Chondrocyte (in vitro differentiated cells): ENCODE measurements at regions not wholly inside any gene's neighbourhood (a gene's known extent, or its start where the extent isn't known, plus 50 kb on each side); places are given as distances from the start of the nearest gene placed in this dataset.
A peak's percentile ranks its signal among the peaks of the same experiment; 100 is the strongest.

ENCODE experiments used
- DNase-seq: peaks from one replicate; pipeline ENCODE4 v3.0.0; 2021; ENCODE audit warnings: mixed read lengths, low spot score
- H3K27ac Mint-ChIP-seq: one replicate; pipeline ENCODE4 v1.8.0; 2021; ENCODE audit warnings: mild to moderate bottlenecking, moderate library complexity, mixed read lengths; ENCODE audit not compliant: unreplicated experiment
- H3K27me3 Mint-ChIP-seq: 2 replicates; pipeline ENCODE4 v1.8.0; 2021; ENCODE audit warnings: low read depth, mixed read lengths
- H3K36me3 Mint-ChIP-seq: 2 replicates; pipeline ENCODE4 v1.8.0; 2021; ENCODE audit warnings: low read depth, mixed read lengths
- H3K4me1 Mint-ChIP-seq: 2 replicates; pipeline ENCODE4 v1.8.0; 2021; ENCODE audit warnings: low read depth, mild to moderate bottlenecking, mixed read lengths
- H3K4me3 Mint-ChIP-seq: one replicate; pipeline ENCODE4 v1.8.0; 2021; ENCODE audit warnings: mild to moderate bottlenecking, moderate library complexity, mixed read lengths; ENCODE audit not compliant: unreplicated experiment
- H3K9me3 Mint-ChIP-seq: 2 replicates; pipeline ENCODE4 v1.8.0; 2021; ENCODE audit warnings: low read depth, mixed read lengths
- TF ChIP-seq, protein P1 (sequence below): fragments of 200-600 bp; sonication (generic); IDR thresholded peaks from 2 replicates; pipeline ENCODE4 v1.5.0; 2021; ENCODE audit warnings: antibody characterized with exemption, mild to moderate bottlenecking, moderate library complexity

- Mint-ChIP-seq H3K27me3 (peaks cover 20% of the 10 kb centered on the region), H3K9me3 (no peaks in the 10 kb centered on the region)
These were observed 408.4 kb downstream of the BUD13 start for GRCh38 chr11:116364348-116364747.

GRCh38 chr11:116360221-116360941 lies 412.4 kb downstream of the BUD13 start:
- Mint-ChIP-seq H3K9me3 (no peaks in the 10 kb centered on the region), H3K36me3 (no peaks in the 10 kb centered on the region), H3K4me3 (no peak overlapping the region), H3K4me1 (no peaks in the 10 kb centered on the region), H3K27me3 (peaks cover 26% of the 10 kb centered on the region), H3K27ac (no peak overlapping the region)
- TF ChIP-seq, protein P1, sequence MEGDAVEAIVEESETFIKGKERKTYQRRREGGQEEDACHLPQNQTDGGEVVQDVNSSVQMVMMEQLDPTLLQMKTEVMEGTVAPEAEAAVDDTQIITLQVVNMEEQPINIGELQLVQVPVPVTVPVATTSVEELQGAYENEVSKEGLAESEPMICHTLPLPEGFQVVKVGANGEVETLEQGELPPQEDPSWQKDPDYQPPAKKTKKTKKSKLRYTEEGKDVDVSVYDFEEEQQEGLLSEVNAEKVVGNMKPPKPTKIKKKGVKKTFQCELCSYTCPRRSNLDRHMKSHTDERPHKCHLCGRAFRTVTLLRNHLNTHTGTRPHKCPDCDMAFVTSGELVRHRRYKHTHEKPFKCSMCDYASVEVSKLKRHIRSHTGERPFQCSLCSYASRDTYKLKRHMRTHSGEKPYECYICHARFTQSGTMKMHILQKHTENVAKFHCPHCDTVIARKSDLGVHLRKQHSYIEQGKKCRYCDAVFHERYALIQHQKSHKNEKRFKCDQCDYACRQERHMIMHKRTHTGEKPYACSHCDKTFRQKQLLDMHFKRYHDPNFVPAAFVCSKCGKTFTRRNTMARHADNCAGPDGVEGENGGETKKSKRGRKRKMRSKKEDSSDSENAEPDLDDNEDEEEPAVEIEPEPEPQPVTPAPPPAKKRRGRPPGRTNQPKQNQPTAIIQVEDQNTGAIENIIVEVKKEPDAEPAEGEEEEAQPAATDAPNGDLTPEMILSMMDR = no peak
- DNase-seq = no peak

More at GRCh38 chr11:116364348-116364747, 408.4 kb downstream of the BUD13 start:
- Mint-ChIP-seq H3K4me3 (no peak overlapping the region), H3K27ac (no peak overlapping the region), H3K4me1 (peaks cover 15% of the 10 kb centered on the region), H3K36me3 (no peaks in the 10 kb centered on the region)
- TF ChIP-seq, protein P1 = no peak
- no peak for DNase-seq

DNA sequence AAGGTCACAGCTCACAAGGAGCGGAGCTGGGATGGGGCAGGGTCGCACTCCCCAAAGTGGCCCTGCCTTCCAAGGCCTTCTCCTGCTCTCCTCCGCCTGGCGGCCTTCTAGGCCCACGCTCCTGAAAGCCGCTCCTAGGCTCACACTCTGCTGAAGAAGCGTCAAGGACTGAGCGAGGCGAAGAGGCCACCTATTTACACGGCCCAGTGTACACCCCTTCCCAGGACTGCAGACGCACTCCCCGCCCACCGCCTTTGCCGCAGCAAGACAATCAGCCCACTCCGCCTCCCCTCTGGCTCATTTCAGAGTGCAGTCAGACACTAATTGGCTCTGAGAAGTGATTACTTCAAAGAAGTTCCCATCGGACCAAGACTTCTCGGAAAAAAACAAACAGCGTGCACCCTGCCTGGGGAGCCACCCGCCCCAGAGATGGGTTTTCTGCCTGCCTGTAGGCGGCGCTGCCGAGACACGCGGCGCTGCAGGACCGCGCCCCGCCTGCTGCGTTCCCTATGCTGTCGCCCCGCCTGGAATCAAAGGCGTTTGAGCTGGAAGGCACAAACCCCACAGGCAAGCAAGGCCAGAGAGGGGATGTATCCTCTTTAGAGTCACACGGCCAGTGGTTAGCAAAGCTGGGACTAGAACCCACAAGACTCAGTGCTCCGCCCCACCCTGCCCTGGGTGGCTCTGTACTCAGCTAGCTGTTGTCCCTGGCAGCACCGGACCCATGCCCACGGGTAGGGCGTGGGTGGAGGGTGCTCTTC lies 414.8 kb downstream of the BUD13 start:
- H3K9me3 Mint-ChIP-seq = no peaks in the 10 kb centered on the region
- no peak overlapping the region for H3K27ac Mint-ChIP-seq
- H3K4me1 Mint-ChIP-seq = no peaks in the 10 kb centered on the region
- H3K4me3 Mint-ChIP-seq = no peak overlapping the region
- TF ChIP-seq, protein P1 = peak; percentile 44
- no peak for DNase-seq
- H3K36me3 Mint-ChIP-seq = no peaks in the 10 kb centered on the region
- H3K27me3 Mint-ChIP-seq = peaks cover 35% of the 10 kb centered on the region

DNA sequence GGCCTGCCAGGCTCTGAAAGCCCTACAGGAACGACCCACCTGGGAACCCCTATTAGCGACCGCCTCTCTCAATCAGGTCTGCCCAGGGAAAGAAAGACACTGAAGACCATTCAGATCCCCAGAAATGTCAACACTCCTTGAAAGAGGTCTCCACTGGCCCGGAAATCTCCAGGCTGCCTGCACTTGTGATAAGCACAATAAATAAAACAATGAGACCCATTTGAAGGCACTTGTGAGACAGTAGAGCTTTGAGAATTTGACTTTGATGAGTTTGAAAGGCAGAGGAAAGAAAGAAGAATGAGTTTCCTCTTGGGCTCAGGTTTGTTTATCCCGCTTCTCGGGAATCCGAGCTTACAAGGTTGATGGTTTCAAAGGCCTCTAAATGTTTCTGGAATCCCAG lies 416.3 kb downstream of the BUD13 start:
- H3K36me3 Mint-ChIP-seq = no peaks in the 10 kb centered on the region
- DNase-seq = no peak
- H3K27me3 Mint-ChIP-seq = peaks cover 30% of the 10 kb centered on the region
- H3K4me3 Mint-ChIP-seq = no peak overlapping the region
- H3K9me3 Mint-ChIP-seq = no peaks in the 10 kb centered on the region
- TF ChIP-seq, protein P1 = no peak
- no peaks in the 10 kb centered on the region for H3K4me1 Mint-ChIP-seq
- H3K27ac Mint-ChIP-seq = no peak overlapping the region

GRCh38 chr11:116355104-116355503 lies 417.7 kb downstream of the BUD13 start:
- no peak overlapping the region for H3K27ac Mint-ChIP-seq
- TF ChIP-seq, protein P1 = no peak
- H3K27me3 Mint-ChIP-seq = peaks cover 24% of the 10 kb centered on the region
- H3K36me3 Mint-ChIP-seq = no peaks in the 10 kb centered on the region
- no peak overlapping the region for H3K4me3 Mint-ChIP-seq
- no peaks in the 10 kb centered on the region for H3K9me3 Mint-ChIP-seq
- DNase-seq = no peak
- H3K4me1 Mint-ChIP-seq = no peaks in the 10 kb centered on the region
